Neural progenitor cell (in vitro differentiated cells): ENCODE measurements at regions not wholly inside any gene's neighbourhood (a gene's known extent, or its start where the extent isn't known, plus 50 kb on each side); places are given as distances from the start of the nearest gene placed in this dataset.

ENCODE experiments used
- DNase-seq: peaks from one replicate; pipeline ENCODE4 v3.0.0-alpha.2; 2016; ENCODE audit warnings: low spot score
- H2AFZ ChIP-seq: fragments of 200-600 bp; sonication (generic); replicated peaks from 2 replicates; pipeline ENCODE4 v1.6.1; 2016; ENCODE audit warnings: antibody characterized with exemption
- H3F3A ChIP-seq: fragments of 200-600 bp; sonication (generic); 2 replicates; pipeline ENCODE4 v1.6.1; 2016; ENCODE audit warnings: antibody characterized with exemption, low read depth
- H3K27ac ChIP-seq: fragments of 200-600 bp; sonication (generic); 2 replicates; pipeline ENCODE4 v1.5.1; 2016; ENCODE audit warnings: mild to moderate bottlenecking
- H3K27me3 ChIP-seq: fragments of 200-600 bp; sonication (generic); 2 replicates; pipeline ENCODE4 v1.6.1; 2016; ENCODE audit warnings: mild to moderate bottlenecking, moderate library complexity
- H3K36me3 ChIP-seq: fragments of 200-600 bp; sonication (generic); 2 replicates; pipeline ENCODE4 v1.5.1; 2016
- H3K4me1 ChIP-seq: fragments of 200-600 bp; sonication (generic); 2 replicates; pipeline ENCODE4 v1.6.1; 2016; ENCODE audit warnings: mixed run types
- H3K4me2 ChIP-seq: fragments of 200-600 bp; sonication (generic); 2 replicates; pipeline ENCODE4 v1.6.1; 2016
- H3K4me3 ChIP-seq: fragments of 200-600 bp; sonication (generic); 2 replicates; pipeline ENCODE4 v1.5.1; 2016
- H3K79me2 ChIP-seq: fragments of 200-600 bp; sonication (generic); 2 replicates; pipeline ENCODE4 v1.6.1; 2016; ENCODE audit warnings: low read depth
- H3K9ac ChIP-seq: fragments of 200-600 bp; sonication (generic); 2 replicates; pipeline ENCODE4 v1.6.1; 2016
- H3K9me3 ChIP-seq: fragments of 200-600 bp; sonication (generic); 2 replicates; pipeline ENCODE4 v1.5.1; 2016; ENCODE audit warnings: low read depth
- H4K20me1 ChIP-seq: fragments of 200-600 bp; sonication (generic); 2 replicates; pipeline ENCODE4 v1.6.1; 2016; ENCODE audit warnings: low read depth
- H3K27ac Mint-ChIP-seq: 3 replicates; pipeline ENCODE4 v1.8.0; 2021; ENCODE audit warnings: mixed read lengths
- H3K27me3 Mint-ChIP-seq: 2 replicates; pipeline ENCODE4 v1.8.0; 2022; ENCODE audit warnings: low read depth, mild to moderate bottlenecking, inconsistent platforms, moderate library complexity, mixed read lengths; ENCODE audit not compliant: insufficient read depth
- H3K36me3 Mint-ChIP-seq: 3 replicates; pipeline ENCODE4 v1.8.0; 2021; ENCODE audit warnings: mixed read lengths
- H3K4me1 Mint-ChIP-seq: 3 replicates; pipeline ENCODE4 v1.8.0; 2021; ENCODE audit warnings: mixed read lengths
- H3K4me3 Mint-ChIP-seq: 3 replicates; pipeline ENCODE4 v1.8.0; 2021; ENCODE audit warnings: mild to moderate bottlenecking, moderate library complexity, mixed read lengths
- H3K9me3 Mint-ChIP-seq: 3 replicates; pipeline ENCODE4 v1.8.0; 2020; ENCODE audit warnings: mixed read lengths
- CTCF ChIP-seq: fragments of 200-600 bp; sonication (generic); IDR thresholded peaks from 2 replicates; pipeline ENCODE4 v1.5.1; 2017; ENCODE audit warnings: antibody characterized with exemption, mild to moderate bottlenecking
- EZH2 ChIP-seq: fragments of 200-600 bp; sonication (generic); IDR thresholded peaks from 2 replicates; pipeline ENCODE4 v1.6.1; 2017; ENCODE audit warnings: antibody characterized with exemption, mild to moderate bottlenecking, moderate library complexity
- EZH2phosphoT487 ChIP-seq: fragments of 200-600 bp; sonication (generic); IDR thresholded peaks from 2 replicates; pipeline ENCODE4 v1.6.1; 2017; ENCODE audit warnings: antibody characterized with exemption

GRCh38 chrX:121165930-121166359, 118.5 kb downstream of the GLUD2 start:
- no peak overlapping the region for H3K4me2 ChIP-seq
- Mint-ChIP-seq H3K36me3 (no peaks in the 10 kb centered on the region), H3K4me3 (no peak overlapping the region), H3K27me3 (no peaks in the 10 kb centered on the region), H3K27ac (no peak overlapping the region), H3K4me1 (peaks cover 10% of the 10 kb centered on the region), H3K9me3 (peaks cover 1% of the 10 kb centered on the region)
- no peak overlapping the region for H2AFZ ChIP-seq
- H3K27ac ChIP-seq = no peak overlapping the region
- H3K27me3 ChIP-seq = no peaks in the 10 kb centered on the region
- no peak overlapping the region for H3K9ac ChIP-seq
- no peaks in the 10 kb centered on the region for H3K79me2 ChIP-seq
- no peaks in the 10 kb centered on the region for H3F3A ChIP-seq
- H3K4me3 ChIP-seq = no peak overlapping the region
- H3K9me3 ChIP-seq = no peaks in the 10 kb centered on the region
- no peaks in the 10 kb centered on the region for H3K36me3 ChIP-seq
- peaks cover 6% of the 10 kb centered on the region for H3K4me1 ChIP-seq
- H4K20me1 ChIP-seq = no peaks in the 10 kb centered on the region
- DNase-seq = no peak
- TF ChIP-seq EZH2phosphoT487 = no peak
- TF ChIP-seq CTCF = no peak
- TF ChIP-seq EZH2 = no peak

- Histone ChIP-seq H4K20me1 (no peaks in the 10 kb centered on the region), H2AFZ (no peak overlapping the region), H3K4me2 (no peak overlapping the region), H3K36me3 (no peaks in the 10 kb centered on the region), H3K79me2 (no peaks in the 10 kb centered on the region), H3K4me1 (no peaks in the 10 kb centered on the region), H3K27ac (no peak overlapping the region), H3K9me3 (peaks cover 3% of the 10 kb centered on the region), H3K9ac (no peak overlapping the region), H3F3A (no peaks in the 10 kb centered on the region), H3K4me3 (no peak overlapping the region), H3K27me3 (no peaks in the 10 kb centered on the region)
- Mint-ChIP-seq H3K27ac (no peak overlapping the region), H3K4me1 (no peaks in the 10 kb centered on the region), H3K4me3 (no peak overlapping the region), H3K36me3 (no peaks in the 10 kb centered on the region), H3K27me3 (no peaks in the 10 kb centered on the region), H3K9me3 (peaks cover 2% of the 10 kb centered on the region)
- DNase-seq = no peak
- no peak for TF ChIP-seq EZH2phosphoT487
- TF ChIP-seq CTCF = no peak
- TF ChIP-seq EZH2 = no peak
Measured at GRCh38 chrX:121169099-121170035, 122.0 kb downstream of the GLUD2 start.

GRCh38 chrX:121172703-121173102, 125.3 kb downstream of the GLUD2 start:
- Mint-ChIP-seq H3K27ac (no peak overlapping the region), H3K4me3 (no peak overlapping the region), H3K27me3 (no peaks in the 10 kb centered on the region), H3K36me3 (no peaks in the 10 kb centered on the region), H3K9me3 (peaks cover 21% of the 10 kb centered on the region), H3K4me1 (no peaks in the 10 kb centered on the region)
- no peak for DNase-seq
- no peaks in the 10 kb centered on the region for H3K27me3 ChIP-seq
- H3K36me3 ChIP-seq = no peaks in the 10 kb centered on the region
- H3K27ac ChIP-seq = no peak overlapping the region
- no peak overlapping the region for H3K9ac ChIP-seq
- no peak overlapping the region for H3K4me2 ChIP-seq
- no peaks in the 10 kb centered on the region for H3K4me1 ChIP-seq
- no peaks in the 10 kb centered on the region for H4K20me1 ChIP-seq
- no peak overlapping the region for H2AFZ ChIP-seq
- no peak overlapping the region for H3K4me3 ChIP-seq
- H3K9me3 ChIP-seq = peaks cover 16% of the 10 kb centered on the region
- H3K79me2 ChIP-seq = no peaks in the 10 kb centered on the region
- no peaks in the 10 kb centered on the region for H3F3A ChIP-seq
- no peak for TF ChIP-seq EZH2phosphoT487
- no peak for TF ChIP-seq CTCF
